Hematopoietic multipotent progenitor cell treated with erythropoietin and hydrocortisone succinate and interleukin-3 and kit ligand, for 15 days (in vitro differentiated cells): ENCODE measurements at regions not wholly inside any gene's neighbourhood (a gene's known extent, or its start where the extent isn't known, plus 50 kb on each side); places are given as distances from the start of the nearest gene placed in this dataset.

Source experiments
- DNase-seq: peaks from one replicate; pipeline ENCODE4 v3.0.0-alpha.2; 2015; ENCODE audit warnings: low spot score

DNA sequence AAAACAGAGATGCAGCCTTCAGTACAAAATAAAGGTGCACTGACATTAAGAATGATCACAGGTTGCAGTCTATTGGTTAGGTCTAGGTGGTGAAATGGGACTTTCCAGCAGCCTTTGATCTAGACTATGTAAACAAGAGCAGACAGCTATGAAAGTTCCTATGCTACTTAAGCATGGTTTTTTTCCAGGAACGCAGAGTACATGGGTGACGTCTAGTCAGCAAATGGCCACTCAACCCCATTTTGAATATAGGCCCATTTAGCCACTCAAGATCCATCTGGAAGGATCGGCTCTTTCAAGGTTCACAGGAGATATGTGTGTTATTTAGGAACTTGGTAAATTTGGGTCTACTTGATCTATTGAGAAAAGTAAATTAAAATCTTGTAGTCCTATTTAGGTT is 1424.6 kb upstream of the LRRTM3 start:
- no peak for DNase-seq

DNA sequence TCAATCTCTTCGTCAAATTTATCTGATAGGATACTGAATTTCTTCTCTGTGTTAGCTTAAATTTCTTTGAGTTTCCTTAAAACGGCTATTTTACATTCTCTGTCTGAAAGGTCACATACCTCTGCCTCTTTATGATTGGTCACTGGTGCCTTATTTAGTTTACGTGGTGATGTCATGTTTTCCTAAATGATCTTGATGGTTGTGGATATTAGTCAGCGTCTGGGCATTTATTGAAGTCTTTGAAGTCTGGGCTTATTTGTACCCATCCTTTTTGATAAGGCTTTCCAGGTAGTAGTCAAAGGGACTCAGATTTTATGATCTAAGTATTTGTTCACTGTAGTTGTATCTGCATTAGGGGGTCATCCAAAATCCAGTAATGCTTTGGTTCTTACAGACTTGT is 1407.5 kb upstream of the LRRTM3 start:
- DNase-seq, result no peak

DNA sequence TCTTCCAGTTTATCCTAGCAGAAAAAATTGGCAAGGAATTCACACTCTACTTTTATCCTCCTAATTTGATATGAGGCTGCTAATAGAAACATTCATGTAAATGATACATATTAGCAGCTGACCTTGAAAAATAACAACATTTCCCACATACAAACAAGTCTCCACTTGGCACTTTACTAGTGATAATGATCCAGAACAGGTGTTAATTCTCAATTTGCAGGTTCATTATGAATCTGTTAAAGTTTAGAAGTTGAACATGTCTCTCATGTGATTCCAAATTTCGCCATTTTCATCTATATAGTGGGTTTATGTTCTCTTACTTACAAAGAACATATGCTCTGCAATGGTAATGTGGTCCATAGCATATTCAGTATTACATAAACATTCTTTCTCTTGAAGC is 1396.8 kb upstream of the LRRTM3 start:
- DNase-seq, result no peak

DNA sequence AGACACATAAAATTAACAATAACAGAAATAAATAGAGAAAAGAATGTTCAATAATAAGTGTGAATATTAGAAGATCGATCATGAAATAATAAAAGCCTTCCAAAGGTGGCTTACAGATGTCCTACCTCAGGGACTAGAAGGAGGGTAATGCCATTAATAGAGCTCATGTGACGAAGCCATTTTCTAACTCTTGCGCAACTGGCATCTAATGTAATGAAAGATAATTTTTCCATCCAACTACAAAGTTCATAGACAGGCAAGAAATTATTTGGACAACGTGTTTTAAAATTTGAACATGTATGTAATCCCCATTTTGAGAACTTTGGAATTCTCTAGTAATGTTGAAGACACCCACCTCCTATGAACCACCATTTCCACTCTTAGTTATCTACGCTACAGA is 1394.3 kb upstream of the LRRTM3 start:
- DNase-seq, result no peak

DNA sequence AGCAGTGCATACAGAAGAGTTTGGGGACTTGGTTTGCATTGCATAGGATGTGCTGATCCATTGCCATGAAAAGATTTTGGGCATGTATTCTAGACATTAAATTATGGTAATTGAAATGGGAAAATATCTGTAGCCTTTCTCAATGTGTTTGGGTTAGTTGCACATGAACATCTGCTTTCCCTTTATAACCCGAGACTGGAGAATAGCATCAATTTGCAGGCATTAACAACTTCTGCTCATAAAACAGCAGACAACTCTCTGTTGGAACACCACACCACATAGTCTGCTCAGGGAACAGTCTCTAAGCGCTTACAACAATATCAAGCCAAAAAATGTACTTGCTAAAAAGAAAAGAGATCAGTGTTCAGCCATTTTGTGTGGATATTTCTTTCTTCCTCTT is 1391.1 kb upstream of the LRRTM3 start:
- no peak for DNase-seq

DNA sequence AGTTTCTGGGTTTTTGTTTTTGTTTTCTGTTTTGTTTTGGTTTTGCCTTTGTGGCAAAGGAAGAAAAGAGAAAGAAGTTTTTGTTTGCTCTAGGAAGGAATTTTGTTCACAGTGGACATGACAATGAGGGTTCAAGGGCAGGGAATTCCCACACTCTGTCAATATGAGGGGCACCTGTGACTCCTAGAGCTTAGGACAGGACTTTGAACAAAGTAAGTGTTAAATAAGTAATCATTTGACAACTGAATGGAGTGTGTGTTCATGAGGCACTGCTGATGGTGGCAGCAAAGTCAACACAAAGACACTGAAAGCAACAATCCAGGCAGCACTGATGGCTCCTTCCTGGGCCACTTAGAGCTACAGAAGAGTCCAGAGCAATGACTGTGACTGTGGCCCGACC is 1381.1 kb upstream of the LRRTM3 start:
- DNase-seq, result no peak

DNA sequence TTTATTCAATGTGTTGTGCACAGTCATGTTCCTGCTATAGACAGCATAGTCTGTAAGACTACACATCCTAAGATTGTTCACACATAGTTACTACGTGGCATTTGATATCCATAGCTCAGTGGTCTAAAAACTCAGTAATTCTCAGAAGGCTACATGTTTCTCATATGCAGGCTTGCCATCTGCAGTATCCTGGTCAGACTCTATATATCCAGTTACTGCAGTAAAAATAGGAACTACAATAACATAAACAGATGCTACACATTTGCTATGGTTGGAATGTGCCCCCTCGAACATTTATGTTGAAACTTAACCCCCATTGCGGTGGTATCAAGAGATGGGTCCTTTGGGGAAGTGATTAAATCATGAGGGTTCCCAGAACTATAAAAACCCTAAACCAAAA is 1377.8 kb upstream of the LRRTM3 start:
- DNase-seq, result no peak

DNA sequence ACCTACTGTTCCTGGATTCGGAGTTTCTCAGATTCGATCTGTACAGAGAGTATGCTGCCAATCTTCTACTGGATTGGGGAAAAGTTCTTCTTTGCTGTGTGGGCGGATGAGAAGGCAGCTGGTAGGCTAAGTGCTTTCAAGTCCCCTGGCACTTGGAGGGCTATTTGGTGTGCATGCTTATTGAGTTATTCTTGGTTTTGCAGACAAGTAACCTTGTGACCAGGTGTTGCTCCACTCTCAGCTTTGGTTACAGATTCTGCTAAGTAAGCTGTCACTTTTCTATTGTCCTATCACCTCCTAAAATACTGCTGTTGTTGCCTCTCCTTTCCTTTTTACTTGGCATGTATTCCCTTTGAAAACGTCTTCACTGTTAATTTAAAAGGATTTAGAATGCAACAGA is 1375.1 kb upstream of the LRRTM3 start:
- DNase-seq, result no peak

DNA sequence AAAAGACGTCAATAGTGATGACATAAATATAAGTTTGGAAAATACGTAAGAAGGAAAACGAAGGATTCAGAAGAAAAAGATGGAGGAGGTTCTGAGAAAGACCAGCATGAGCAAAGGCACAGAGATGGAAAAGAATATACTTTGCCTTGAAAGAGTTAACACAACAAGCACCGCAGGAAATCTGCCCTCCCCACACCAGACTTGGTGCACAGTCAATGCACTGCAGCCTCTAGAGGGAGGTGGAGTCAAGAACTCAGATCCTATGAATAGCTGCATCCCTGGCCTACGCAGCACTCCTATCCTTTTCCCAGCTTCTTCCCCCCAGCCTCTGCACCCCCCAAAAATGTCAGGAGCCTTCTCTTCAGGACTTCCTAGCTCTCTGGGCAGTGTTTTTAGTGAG is 1370.6 kb upstream of the LRRTM3 start:
- no peak for DNase-seq

DNA sequence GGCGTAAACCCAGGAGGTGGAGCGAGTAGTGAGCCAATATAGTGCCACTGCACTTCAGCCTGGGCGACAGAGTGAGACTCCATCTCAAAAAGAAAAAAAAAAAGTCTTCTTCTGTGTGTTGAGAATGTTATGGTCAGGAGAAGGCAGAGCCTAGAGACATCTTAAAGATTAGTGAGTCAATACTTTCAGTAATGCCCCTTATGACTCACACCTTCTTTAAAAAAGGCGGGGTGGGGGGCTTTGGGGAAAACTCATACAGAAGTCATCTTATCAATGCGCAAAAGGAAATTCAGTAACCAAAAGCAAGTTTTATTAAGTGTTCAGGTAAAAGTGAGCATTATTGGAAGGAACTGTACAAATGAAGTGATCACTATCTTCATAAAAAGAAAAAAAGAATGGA is 1369.8 kb upstream of the LRRTM3 start:
- no peak for DNase-seq

DNA sequence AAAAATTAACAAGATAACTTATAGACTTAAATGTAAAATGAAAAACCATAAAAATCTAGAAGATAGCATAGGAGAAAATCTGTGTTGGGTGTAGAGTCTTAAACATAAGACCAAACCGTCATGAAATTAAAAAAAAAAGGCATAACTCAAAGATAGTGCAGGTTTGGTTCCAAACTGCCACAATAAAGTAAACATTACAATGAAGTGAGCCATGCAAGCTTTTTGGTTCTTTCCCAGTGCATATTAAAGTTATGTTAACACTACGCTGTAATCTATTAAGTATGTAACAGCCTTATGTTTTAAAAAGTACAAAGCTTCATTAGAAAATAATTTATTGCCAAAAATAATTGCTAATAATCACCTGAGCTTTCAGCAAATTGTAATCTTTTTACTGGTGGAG is 1366.5 kb upstream of the LRRTM3 start:
- no peak for DNase-seq

DNA sequence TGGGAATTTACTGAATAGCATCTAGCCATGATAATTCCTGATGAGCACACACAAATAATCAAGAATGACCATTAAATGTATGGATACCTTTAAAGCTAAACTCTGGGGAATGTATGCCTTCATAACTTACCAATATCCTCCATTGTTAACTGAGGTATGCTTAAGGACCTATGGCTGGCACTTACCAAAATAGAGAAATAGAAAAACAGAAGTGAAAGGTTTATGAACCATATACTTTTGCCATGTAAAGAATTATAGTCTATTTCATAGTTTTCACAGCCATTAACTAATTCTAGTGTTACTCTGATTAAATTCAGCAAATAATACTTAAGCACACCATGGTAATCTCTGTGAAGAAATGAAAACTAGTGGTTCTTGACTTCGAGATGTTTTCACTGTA is 1360.6 kb upstream of the LRRTM3 start:
- DNase-seq, result no peak

DNA sequence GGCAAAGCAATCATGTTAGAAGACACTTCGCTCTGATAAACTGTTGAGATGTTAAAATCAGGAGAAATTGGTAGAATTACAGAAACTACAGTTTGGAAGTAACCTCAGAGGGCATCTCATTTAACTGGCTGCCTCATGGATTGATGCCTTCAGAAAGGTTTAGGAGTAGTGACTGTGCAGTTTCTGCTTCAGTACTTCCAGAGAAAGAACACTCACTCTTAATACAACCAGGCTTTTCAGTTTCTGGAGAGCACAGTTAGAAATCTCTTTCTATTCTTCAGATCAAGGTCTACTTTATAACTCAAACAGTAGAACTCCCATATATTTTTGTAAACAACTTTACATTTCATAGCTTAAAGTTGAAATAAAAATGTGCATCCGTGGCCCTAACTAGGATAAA is 1358.9 kb upstream of the LRRTM3 start:
- no peak for DNase-seq

DNA sequence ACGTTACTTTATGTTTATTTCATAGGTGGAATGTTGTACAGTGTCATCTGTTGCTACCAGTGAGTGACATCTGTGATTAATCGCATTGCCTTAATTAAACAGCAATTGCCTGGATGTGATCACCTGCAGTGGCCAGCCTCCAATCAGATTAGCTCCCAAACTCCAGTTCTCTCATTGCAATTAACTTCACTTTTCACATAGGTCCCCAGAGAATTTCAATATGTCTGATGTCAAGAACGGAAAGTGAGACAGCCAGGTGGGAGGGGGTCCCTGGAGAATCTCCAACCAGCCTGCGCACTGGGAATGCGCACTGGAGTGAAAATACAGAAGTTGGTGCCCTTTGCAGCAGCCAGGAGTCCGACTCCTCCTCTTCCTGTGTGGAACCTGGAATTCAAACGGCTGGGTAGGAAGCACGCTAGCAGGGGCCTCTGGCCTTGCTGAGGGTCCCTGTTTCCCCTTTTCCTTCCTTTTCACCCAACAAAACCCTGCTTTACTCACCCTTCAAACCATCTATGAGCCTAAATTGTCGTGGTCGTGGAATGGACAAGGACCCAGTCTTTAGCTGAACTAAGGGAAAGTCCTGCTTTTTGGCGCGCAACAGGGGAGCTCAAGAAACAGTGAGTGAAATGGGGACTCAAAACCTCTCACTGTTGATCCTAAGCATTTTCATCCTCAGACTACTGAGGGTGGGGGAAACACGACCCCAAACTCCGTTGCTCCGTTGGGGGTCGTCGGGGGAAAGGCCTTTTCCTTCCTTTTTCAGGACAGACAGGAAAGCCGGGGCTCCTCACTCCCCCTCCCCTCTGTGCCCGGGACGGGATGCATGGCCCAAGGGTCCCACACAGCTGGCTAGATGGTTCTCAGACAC is 1355.5 kb upstream of the LRRTM3 start:
- peak; percentile 3 for DNase-seq

DNA sequence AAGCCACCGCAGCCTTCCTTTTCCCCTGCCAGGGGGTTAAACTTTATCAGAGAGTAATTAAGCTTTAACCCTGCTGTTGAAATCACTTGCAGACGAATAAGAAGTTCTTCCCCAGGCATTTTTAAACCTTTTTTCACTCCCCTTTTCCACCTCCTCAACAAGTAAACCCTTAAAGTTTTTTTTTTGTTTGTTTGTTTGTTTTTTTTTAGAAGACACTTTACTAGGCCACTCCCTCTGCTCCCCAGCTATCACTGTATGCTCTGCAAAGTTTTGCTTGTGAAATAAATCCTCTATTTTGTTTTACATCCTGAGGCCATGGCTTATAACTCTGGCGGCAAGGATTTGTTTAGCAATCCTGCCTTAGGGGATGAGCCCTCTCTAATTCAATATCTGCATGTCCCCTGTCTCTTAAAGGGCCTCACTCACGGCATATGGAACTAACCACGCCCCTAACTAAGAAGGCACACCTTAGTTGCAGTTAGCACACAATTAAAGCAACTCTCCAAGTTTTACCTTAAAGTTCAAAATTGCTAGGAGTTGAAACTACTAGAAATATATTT is 1354.7 kb upstream of the LRRTM3 start:
- DNase-seq, result peak; percentile 3

DNA sequence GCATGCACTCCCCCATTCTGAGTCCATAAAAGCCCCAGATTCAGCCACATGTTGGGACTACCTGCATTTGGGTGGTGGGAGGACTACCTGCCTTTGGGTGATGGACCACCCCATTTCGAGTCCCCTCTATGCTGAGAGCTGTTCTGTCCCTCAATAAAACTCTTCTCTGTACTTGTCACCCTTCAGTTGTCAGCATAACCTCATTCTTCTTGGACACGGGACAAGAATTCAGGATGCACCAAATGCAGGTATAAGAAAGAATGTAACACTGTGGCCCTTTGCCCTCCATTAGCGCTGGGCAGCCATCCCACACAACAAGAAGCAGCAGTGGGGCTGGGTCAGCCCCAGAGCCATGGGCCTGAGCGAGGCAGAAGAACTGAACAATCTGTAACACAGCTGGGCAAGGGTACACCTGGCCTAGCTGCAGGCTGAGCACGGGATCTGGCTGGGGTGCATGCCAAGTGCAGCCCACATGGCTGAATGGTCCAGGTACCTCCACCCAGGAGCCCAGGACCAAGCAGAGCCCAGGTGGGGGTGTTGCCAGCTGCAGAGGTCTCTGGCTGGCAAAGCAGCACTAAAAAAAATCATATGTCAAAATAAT is 1344.3 kb upstream of the LRRTM3 start:
- DNase-seq, result no peak

DNA sequence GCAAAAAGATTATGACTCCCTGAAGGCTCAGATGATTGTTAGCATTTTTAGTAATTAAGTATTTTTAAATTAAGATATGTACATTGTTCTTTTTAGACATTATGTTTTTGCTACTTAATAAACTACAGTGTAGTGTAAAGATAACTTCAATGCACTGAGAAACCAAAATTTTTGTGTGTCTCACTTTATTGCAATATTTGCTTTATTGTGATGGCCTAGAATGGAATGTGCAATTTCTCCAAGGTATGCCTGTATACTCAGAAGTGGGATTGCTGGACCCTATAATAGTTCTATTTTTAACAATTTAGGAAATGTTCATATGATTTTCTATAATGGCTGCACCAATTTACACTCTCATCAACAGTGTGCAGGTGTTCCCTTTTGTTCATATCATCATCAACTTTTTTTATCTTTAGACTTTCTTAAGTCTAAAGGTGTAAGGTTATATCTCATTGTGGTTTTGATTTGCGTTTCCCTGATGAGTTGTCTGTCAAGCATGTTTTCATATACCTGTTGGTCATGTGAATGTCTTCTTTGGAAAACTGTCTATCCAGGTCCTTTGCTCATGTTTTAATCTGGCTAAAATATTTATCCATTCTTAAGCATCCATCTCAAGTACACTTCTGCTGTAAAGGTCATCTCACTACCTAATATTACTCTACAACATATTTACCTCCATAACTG is 1323.5 kb upstream of the LRRTM3 start:
- DNase-seq, result no peak

DNA sequence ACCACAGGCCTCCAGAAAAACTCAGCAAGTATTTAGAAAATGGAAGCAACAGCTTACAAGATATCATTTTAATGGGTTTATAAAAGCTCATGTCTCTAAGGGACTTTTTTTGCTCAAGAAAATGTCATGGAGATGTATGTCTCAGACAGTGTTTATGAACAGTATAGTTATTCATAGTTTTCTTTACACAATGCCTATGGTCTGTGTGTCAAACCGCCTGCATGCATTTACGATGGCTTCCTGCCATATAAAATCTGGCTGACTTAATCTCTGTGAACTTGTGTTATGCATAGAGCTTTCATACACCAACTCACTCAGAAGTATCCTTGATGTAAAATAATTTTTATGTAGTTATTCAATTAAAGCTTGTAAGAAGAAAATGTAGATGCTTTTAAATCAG is 1314.2 kb upstream of the LRRTM3 start:
- DNase-seq, result no peak

DNA sequence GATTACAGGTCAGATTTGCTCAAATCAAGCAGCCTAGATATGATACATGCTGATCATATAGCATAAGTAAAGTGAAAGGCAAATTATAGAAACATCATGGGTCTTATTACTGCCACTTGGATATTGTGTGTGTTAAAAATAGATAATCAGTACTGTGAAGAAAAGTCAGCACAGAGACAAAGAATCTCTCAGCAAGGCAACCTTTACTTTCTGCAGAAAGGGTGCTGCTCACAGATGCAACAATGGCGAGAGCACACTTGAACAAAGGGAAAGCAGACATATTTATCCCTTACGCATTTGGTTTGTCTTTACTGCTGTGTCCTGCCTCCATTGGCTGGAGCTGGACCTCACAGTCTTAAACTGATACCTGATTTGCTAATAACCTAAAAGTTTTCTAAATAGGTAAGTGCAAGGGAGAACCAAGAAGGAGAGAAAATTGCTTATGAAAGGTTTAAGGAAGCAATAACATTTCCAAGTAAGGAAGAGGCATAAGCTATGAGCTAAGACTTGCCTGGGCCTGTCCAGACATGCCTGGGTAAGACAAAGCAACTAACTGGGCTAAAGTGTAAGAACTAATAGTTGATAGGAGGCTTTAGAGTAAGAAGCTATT is 1310.8 kb upstream of the LRRTM3 start:
- no peak for DNase-seq

DNA sequence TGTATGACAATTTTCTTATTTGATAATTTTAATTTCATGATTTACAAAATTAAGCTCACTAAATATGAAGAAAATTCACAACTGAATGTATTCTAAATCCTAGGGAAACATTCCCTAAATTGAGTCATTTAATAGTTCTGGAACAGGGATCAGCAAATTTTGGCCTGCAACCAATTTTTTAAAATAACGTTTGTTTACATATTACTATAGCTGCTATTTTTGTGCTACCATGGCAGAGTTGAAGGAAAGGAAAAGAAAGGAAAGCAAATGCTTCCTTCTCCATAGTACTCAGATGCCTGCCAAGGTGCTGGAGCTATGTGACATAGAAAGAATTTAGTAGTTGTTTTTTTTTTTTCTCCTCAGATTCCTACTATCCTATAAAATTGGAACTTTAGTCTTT is 1307.7 kb upstream of the LRRTM3 start:
- DNase-seq, result no peak

DNA sequence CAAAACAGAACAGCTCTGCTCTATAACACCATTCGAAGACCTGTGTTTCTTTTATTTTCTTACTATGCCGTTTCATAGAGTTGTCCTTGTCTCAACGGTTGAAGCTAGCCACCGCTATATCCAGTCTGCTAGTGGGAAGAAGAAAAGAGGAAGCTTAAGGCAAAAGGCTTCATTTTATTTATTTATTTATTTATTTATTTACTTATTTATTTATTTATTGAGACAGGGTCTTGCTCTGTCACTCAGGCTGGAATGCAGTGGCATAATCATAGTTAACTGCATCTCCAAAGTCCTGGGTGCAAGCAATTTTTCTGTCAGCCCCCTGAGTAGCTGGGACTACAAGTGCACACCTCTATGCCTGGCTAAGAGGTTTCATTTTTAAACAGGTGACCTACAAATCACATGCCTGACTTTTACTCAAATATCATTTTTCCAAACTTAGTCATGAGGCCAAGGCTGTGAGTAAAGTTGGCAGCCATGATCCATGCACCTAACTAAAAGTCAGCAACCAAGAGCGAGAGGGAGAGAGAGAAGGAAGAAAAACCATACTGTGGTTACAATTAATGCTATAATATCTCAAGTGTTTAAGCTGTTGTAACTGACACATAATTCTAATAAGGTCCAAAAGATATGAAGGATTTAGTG is 1305.3 kb upstream of the LRRTM3 start:
- no peak for DNase-seq

DNA sequence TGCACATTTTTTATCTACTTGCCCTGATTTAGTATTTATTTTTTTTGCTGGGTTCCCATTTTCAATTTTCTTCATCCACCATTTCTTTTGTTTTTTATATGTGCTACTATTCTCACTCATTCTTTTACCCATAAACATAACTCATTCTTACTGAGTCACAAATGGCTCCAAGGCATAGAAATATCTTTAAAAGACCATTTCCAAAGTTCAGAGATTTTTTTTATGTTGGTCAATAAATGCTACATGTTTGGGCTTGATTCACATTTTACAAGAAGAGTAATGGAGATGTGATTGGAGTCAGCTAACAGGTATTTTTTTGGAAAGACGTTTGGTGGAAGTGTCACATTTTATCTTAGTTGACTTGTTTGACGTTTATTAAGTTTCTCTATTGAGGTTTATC is 1303.2 kb upstream of the LRRTM3 start:
- no peak for DNase-seq
